ENCODE measurements at regions not wholly inside any gene's neighbourhood (a gene's known extent, or its start where the extent isn't known, plus 50 kb on each side); places are given as distances from the start of the nearest gene placed in this dataset.

DNA sequence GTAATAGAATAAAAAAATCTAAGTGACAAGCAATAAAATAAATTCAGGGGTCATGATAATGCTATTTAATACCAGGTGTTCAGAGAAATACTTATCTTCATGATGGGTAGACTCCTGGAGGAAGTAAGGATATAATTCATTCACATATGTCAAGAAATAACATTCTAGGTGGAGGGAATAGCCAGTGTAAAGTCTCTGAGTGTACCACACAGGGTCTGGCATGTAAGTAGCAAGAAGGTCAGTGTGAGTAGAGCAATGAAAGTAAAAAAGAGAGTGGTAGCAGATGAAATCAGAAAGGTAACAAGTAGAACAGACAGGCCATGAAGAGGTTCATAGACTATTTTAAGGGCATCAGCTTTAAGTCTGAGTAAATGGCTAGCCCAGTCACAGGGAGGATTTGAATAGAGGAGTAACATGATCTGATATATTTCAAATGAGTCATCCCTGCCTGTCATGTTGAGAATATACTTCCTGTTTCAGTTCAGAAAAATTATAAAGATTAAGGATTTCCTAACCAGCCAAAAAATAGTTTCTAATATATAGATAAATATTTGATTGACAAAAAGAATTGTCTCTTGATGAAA lies 519.9 kb downstream of the C12orf50 start:
- TF ChIP-seq, protein P1, sequence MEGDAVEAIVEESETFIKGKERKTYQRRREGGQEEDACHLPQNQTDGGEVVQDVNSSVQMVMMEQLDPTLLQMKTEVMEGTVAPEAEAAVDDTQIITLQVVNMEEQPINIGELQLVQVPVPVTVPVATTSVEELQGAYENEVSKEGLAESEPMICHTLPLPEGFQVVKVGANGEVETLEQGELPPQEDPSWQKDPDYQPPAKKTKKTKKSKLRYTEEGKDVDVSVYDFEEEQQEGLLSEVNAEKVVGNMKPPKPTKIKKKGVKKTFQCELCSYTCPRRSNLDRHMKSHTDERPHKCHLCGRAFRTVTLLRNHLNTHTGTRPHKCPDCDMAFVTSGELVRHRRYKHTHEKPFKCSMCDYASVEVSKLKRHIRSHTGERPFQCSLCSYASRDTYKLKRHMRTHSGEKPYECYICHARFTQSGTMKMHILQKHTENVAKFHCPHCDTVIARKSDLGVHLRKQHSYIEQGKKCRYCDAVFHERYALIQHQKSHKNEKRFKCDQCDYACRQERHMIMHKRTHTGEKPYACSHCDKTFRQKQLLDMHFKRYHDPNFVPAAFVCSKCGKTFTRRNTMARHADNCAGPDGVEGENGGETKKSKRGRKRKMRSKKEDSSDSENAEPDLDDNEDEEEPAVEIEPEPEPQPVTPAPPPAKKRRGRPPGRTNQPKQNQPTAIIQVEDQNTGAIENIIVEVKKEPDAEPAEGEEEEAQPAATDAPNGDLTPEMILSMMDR (IDR thresholded peaks at IDR 0.05; ENCODE audit: low read depth, low read length, missing control alignments) = no peak
- DNase-seq (ENCODE audit: extremely low read depth, low read depth) = no peak
- no peak overlapping the region for H3K4me3 ChIP-seq (replicated peaks; ENCODE audit: low read depth, low read length)

DNA sequence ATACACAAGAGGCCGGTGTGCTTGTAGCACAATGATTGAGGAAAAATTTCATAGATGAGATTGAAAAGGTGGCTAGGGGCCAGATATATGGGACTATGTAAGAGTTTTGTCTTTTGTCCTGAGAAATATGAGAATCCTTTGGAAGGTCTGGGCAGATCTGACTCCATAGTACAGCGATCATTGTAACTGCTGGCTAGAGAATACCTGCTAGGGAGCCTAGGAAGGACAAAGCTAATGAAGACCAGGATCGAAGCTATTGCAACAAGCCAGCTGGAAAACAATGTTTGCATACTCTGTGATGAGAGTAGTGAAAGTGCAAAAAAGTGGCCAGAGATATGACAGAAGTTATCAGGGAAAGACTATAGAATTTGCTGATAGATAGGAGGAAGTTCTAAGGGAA lies 537.6 kb downstream of the C12orf50 start:
- TF ChIP-seq, protein P1 (IDR thresholded peaks at IDR 0.05; ENCODE audit: low read depth, low read length, missing control alignments) = no peak
- no peak for DNase-seq (ENCODE audit: extremely low read depth, low read depth)
- H3K4me3 ChIP-seq (replicated peaks; ENCODE audit: low read depth, low read length) = no peak overlapping the region

DNA sequence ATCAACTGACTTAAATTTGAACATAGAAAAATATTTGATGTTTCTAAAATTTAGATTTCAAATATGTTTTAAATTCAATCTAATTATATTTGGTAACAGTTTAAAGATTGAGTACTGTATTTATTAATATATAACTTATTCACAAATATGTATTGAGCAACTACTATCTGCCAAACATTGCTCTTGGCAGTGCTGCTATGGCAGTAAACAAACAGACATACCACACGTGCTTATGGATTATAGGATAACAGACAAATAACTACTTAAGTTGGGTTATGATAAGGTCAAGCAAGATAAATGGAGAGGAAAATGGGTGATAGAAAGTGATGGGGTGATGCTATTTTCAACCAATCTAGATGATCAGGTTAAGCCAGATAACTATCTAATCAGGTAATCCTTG lies 538.1 kb downstream of the C12orf50 start:
- TF ChIP-seq, protein P1 (IDR thresholded peaks at IDR 0.05; ENCODE audit: low read depth, low read length, missing control alignments) = no peak
- no peak overlapping the region for H3K4me3 ChIP-seq (replicated peaks; ENCODE audit: low read depth, low read length)
- no peak for DNase-seq (ENCODE audit: extremely low read depth, low read depth)

- H3K4me3 ChIP-seq (replicated peaks; ENCODE audit: low read depth, low read length) = no peak overlapping the region
- no peak for DNase-seq (ENCODE audit: extremely low read depth, low read depth)
- TF ChIP-seq, protein P1 (IDR thresholded peaks at IDR 0.05; ENCODE audit: low read depth, low read length, missing control alignments) = no peak
Measured at GRCh38 chr12:87469295-87469694, 559.9 kb downstream of the C12orf50 start.

- TF ChIP-seq, protein P1 (IDR thresholded peaks at IDR 0.05; ENCODE audit: low read depth, low read length, missing control alignments) = no peak
- DNase-seq (ENCODE audit: extremely low read depth, low read depth) = no peak
- no peak overlapping the region for H3K4me3 ChIP-seq (replicated peaks; ENCODE audit: low read depth, low read length)
Measured at GRCh38 chr12:87467936-87468335, 561.3 kb downstream of the C12orf50 start.

- H3K4me3 ChIP-seq (replicated peaks; ENCODE audit: low read depth, low read length) = no peak overlapping the region
- TF ChIP-seq, protein P1 (IDR thresholded peaks at IDR 0.05; ENCODE audit: low read depth, low read length, missing control alignments) = no peak
- DNase-seq (ENCODE audit: extremely low read depth, low read depth) = no peak
Measured at GRCh38 chr12:87464565-87464964, 564.6 kb downstream of the C12orf50 start.

DNA sequence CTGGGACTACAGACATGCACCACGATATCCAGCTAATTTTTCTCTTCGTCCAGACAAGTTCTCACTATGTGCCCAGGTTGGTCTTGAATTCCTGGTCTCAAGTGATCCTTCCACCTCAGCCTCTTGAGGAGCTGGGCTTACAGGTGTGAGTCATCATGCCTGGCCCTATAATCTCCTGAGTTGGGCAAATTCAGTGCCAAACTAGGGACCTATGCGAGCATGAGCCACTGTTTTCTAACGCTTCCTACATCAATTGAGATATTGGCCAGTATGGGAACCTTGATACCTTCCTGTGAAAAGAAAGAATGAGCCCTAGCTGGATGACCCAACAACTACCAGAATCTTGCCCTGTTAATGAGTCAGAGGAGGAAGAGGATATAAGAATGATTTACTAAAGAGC lies 585.2 kb downstream of the C12orf50 start:
- no peak overlapping the region for H3K4me3 ChIP-seq (replicated peaks; ENCODE audit: low read depth, low read length)
- TF ChIP-seq, protein P1 (IDR thresholded peaks at IDR 0.05; ENCODE audit: low read depth, low read length, missing control alignments) = no peak
- DNase-seq (ENCODE audit: extremely low read depth, low read depth) = no peak

Measured in HFF-Myc (cell line).